HEK293T (cell line): ENCODE measurements at regions not wholly inside any gene's neighbourhood (a gene's known extent, or its start where the extent isn't known, plus 50 kb on each side); places are given as distances from the start of the nearest gene placed in this dataset.

ENCODE experiments used
- BHLHE40 ChIP-seq: fragments of 450-650 bp; IDR thresholded peaks from 2 replicates; pipeline ENCODE4 v1.6.1; 2016; ENCODE audit warnings: mild to moderate bottlenecking, moderate library complexity, borderline replicate concordance
- CTBP1 ChIP-seq: fragments of 450-650 bp; IDR thresholded peaks from 2 replicates; pipeline ENCODE4 v1.6.1; 2016; ENCODE audit warnings: borderline replicate concordance
- ELF4 ChIP-seq: fragments of 450-650 bp; IDR thresholded peaks from 2 replicates; pipeline ENCODE4 v1.6.1; 2017; ENCODE audit warnings: antibody characterized with exemption
- HDGF ChIP-seq: fragments of 450-650 bp; IDR thresholded peaks from 2 replicates; pipeline ENCODE4 v1.6.1; 2017; ENCODE audit warnings: antibody characterized with exemption, borderline replicate concordance
- TF ChIP-seq, protein P1 (sequence below): fragments of 450-650 bp; IDR thresholded peaks from 2 replicates; pipeline ENCODE4 v1.6.1; 2016

GRCh38 chr12:80988986-80989385 lies 51.3 kb upstream of the LIN7A start:
- TF ChIP-seq, protein P1, sequence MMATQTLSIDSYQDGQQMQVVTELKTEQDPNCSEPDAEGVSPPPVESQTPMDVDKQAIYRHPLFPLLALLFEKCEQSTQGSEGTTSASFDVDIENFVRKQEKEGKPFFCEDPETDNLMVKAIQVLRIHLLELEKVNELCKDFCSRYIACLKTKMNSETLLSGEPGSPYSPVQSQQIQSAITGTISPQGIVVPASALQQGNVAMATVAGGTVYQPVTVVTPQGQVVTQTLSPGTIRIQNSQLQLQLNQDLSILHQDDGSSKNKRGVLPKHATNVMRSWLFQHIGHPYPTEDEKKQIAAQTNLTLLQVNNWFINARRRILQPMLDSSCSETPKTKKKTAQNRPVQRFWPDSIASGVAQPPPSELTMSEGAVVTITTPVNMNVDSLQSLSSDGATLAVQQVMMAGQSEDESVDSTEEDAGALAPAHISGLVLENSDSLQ, result no peak
- TF ChIP-seq BHLHE40 (no peak), ELF4 (no peak), HDGF (no peak), CTBP1 (no peak)
